ENCODE measurements at regions not wholly inside any gene's neighbourhood (a gene's known extent, or its start where the extent isn't known, plus 50 kb on each side); places are given as distances from the start of the nearest gene placed in this dataset.
"Not testable (repeated sequence)": the region's sequence is repeated elsewhere in the genome, so short reads cannot be mapped to it uniquely, and the experiment has no call there.

DNA sequence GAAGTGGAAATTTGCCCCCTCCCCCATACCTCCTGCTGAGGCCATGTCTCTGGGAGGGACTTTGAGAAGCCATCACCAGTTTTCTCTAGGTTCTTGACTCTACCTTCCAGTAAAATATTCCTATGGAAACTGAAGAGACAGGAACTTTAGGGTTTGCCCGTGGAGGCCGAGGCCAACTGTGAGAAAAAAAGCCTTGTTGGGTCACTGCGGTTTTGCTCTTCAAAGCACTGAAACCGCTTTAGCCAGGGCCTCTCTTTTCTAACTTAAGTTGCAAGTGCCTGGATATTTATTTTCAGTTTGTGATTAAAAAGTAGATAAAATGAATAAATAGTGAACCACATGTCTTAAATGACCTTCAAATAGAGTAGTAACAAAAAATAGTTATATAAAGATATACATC lies 159.7 kb upstream of the TSC22D1 start:
- Mint-ChIP-seq H3K27ac (no peak overlapping the region), H3K9me3 (no peaks in the 10 kb centered on the region)

DNA sequence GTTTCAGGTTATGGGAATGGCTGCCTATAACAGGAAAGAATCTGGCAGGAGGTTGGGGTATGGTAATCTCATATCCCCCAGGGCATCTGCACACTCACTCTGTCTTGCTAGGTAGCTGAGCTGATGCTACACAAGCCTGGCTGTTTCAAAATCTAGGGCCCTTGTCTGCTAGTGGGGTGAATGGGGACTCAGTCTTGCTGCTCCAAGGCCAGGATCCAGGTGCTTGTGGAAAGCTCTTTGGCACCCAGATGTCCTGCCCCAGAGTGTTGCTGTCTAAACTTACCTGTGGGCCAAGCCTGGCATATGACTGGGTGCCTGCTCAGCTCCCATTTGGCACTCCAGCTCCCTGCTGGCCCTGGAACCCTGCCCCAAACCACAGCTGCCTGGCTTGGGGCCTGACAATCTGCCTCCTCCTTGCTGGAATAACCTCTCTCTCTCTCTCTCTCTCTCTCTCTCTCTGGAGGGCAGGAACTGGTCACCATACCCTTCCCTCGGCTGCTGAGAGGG lies 158.1 kb upstream of the TSC22D1 start:
- no peaks in the 10 kb centered on the region for H3K9me3 Mint-ChIP-seq
- no peaks in the 10 kb centered on the region for H3K36me3 Mint-ChIP-seq
- H3K4me1 Mint-ChIP-seq, result no peaks in the 10 kb centered on the region
- no peak overlapping the region for H3K4me3 Mint-ChIP-seq
- H3K27me3 Mint-ChIP-seq, result no peaks in the 10 kb centered on the region
- H3K27ac Mint-ChIP-seq, result no peak overlapping the region

More for the DNA sequence above, 159.7 kb upstream of the TSC22D1 start:
- no peaks in the 10 kb centered on the region for H3K4me1 Mint-ChIP-seq
- no peaks in the 10 kb centered on the region for H3K27me3 Mint-ChIP-seq
- no peak overlapping the region for H3K4me3 Mint-ChIP-seq
- no peaks in the 10 kb centered on the region for H3K36me3 Mint-ChIP-seq

DNA sequence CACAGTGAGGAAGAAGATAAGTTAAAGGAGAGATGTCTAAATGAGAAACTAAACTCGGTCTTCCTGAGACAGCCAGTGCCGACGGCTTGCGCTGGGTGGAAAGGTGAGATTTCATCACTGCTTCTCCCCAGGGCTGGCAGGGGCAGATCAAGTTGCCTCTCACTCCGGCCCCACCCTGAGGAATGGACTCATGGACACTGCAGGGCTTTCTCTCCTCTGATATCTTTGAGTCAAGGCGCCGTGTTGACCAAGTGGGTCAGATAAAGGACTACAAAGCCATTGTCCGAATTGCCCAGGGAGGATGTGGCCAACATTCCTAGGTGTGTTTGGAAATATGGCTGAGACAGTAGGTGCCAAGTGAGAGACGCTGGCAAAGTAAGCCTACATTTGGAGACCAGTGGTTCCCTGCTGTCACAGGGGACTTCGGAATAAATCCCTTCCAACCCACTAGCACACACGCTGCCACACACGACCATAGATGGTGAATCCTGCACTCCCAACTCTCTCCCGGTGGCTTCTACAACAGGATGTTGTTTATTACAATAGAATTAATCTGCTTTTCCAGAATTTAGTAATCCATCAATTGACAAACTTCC lies 156.5 kb upstream of the TSC22D1 start:
- Mint-ChIP-seq H3K4me1 (no peaks in the 10 kb centered on the region), H3K9me3 (no peaks in the 10 kb centered on the region), H3K27ac (no peak overlapping the region), H3K4me3 (no peak overlapping the region), H3K36me3 (no peaks in the 10 kb centered on the region), H3K27me3 (no peaks in the 10 kb centered on the region)

DNA sequence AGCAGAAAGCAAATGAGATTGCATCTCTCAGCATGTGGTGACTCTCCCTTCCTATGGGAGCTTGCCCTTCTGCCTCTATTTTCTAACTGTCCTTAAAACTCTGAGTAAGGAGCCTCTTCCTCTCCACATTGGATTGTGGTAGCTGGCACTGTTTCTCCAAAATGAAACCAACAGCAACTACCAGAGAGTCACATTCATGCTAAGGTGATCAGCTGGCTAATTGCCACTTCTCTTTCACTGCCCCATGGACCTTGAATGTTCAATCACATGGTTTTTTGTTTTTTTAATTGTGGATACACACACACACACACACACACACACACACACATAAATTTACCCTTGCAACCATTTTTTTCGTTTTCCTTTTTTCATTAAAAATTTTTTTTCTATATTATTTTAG lies 154.7 kb upstream of the TSC22D1 start:
- H3K27ac Mint-ChIP-seq, result no peak overlapping the region
- no peak overlapping the region for H3K4me3 Mint-ChIP-seq
- no peaks in the 10 kb centered on the region for H3K9me3 Mint-ChIP-seq
- peaks cover 4% of the 10 kb centered on the region for H3K27me3 Mint-ChIP-seq
- H3K4me1 Mint-ChIP-seq, result no peaks in the 10 kb centered on the region
- H3K36me3 Mint-ChIP-seq, result no peaks in the 10 kb centered on the region

DNA sequence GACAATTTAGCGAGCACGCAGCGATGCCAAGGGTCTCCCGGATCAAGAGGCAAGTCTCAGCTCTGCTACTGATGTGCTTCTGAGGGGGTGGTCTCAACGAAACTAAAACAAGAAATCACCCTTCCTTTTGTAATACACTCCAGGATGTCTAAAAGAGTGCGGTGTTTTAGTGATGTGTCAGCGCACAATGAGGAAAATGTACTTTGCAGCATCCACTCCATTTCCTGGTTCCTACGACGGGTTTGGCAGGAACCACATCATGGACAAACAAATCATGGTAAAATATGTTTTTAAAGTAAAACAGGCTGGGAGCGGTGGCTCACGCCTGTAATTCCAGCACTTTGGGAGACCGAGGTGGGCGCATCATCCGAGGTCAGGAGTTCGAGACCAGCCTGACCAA lies 154.0 kb upstream of the TSC22D1 start:
- Mint-ChIP-seq H3K4me1 (no peaks in the 10 kb centered on the region), H3K36me3 (no peaks in the 10 kb centered on the region), H3K4me3 (no peak overlapping the region), H3K9me3 (no peaks in the 10 kb centered on the region), H3K27me3 (peaks cover 4% of the 10 kb centered on the region), H3K27ac (no peak overlapping the region)

DNA sequence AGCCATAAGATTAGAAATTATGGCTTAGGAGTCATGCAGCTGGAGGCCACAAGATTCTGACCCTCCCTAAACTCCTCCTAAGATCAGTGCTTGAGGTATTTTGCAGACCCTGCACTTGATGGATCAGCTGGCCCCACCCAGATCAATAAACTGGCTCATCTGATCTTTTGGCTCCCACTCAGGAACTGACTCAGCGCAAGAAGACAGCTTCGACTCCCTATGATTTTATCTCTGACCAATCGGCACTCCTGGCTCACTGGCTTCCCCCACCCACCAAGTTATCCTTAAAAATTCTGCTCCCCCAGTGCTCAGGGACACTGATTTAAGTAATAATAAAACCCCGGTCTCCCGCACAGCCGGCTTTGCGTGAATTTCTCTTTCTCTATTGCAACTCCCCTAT lies 151.5 kb upstream of the TSC22D1 start:
- not testable (repeated sequence) for H3K9me3 Mint-ChIP-seq, H3K4me3 Mint-ChIP-seq, H3K4me1 Mint-ChIP-seq, H3K27me3 Mint-ChIP-seq, H3K36me3 Mint-ChIP-seq, H3K27ac Mint-ChIP-seq

DNA sequence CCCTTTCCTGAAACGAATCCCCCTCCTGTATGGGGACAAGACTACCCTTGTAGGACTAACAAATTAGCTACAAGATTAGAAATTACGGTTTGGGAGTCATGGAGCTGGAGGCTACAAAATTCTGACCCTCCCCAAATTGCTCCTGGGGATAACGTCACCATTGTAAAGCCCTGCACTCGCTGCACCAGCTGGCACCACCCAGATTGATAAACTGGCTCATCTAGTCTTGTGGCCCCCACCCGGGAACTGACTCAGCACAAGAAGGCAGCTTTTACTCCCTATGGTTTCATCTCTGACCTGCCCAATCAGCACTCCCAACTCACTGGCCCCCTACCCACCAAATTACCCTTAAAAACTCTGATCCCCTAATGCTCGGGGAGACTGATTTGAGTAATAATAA lies 150.6 kb upstream of the TSC22D1 start:
- H3K27me3 Mint-ChIP-seq, result peaks cover 4% of the 10 kb centered on the region
- H3K4me1 Mint-ChIP-seq, result no peaks in the 10 kb centered on the region
- H3K9me3 Mint-ChIP-seq, result no peaks in the 10 kb centered on the region
- H3K27ac Mint-ChIP-seq, result no peak overlapping the region
- no peak overlapping the region for H3K4me3 Mint-ChIP-seq
- no peaks in the 10 kb centered on the region for H3K36me3 Mint-ChIP-seq

DNA sequence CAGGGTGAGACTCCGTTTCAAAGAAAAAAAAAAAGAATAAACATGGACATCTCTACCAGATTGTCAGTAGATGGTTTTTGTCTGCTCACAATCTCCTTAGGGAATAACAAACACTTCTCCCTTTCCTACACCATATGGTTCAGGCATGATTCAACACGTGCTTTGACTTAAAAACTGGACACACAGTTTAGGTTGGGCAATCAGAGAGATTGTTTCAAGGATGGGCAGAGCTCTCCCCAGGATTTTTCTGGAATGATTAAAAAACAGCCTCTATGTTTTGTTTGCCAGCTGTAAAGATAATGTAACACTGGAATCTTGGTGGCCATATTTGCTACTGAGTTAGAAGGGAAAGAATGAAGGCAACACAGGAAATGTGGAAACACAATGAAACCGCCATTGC lies 150.1 kb upstream of the TSC22D1 start:
- Mint-ChIP-seq H3K4me1 (no peaks in the 10 kb centered on the region), H3K9me3 (no peaks in the 10 kb centered on the region), H3K27me3 (peaks cover 4% of the 10 kb centered on the region), H3K4me3 (no peak overlapping the region), H3K27ac (no peak overlapping the region), H3K36me3 (no peaks in the 10 kb centered on the region)

DNA sequence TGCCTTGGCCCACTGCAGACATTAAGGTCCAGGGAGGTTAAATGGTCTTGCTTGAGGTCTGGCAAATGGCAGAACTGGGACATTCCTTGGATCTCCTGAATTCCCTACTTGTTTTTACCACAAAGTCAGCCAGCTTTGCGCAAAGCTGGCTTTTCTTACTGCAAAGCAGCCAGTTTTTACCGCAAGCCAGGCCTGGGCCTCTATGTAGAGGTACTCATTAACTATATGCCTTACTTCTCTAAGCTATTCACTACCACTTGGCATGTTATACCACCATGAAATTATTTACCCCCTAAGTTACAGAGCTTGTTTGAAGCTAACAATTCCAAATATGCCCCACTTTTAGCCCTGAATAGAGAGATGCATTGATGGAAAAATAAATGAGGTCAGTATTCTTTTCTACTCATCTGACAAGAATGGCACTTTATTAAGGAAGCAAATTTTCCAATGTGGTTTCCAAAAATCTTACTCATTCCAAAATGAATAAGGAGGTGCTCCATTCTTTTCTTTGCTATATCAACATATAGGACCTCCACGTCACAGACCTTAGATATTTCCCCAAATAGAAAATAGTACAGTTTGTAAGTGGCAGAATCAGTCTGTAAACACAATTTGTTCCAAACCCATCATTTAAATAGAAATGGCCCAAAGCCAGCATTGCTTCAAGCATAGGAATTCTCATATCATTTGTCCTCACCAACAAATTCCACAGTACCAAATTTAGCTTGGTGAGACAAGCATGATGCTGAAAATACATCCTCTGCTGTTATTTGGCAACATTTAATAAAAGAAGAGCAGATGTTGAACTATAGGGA lies 143.9 kb upstream of the TSC22D1 start:
- Mint-ChIP-seq H3K9me3 (no peaks in the 10 kb centered on the region), H3K27me3 (no peaks in the 10 kb centered on the region), H3K4me1 (no peaks in the 10 kb centered on the region), H3K27ac (no peak overlapping the region), H3K4me3 (no peak overlapping the region), H3K36me3 (no peaks in the 10 kb centered on the region)

DNA sequence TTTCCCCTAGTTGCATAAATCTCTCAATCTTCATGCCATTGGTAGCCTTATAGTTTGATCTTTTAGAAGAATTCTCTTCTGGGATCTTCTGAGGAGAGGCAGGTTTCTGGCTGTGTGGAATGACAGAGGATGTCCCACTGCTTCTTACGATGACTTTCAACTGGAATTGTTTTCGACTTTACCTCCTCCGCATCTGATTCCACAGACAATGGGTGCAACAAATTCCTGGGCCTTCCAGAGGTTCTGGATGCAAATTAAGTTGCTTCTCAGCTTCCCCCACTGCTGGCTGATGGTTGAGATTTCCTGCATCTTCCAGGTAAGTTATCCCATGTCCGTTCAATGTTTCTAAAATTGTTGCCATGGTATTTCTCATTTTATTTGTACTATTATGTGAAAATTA lies 142.3 kb upstream of the TSC22D1 start:
- H3K4me1 Mint-ChIP-seq, result no peaks in the 10 kb centered on the region
- no peak overlapping the region for H3K27ac Mint-ChIP-seq
- H3K4me3 Mint-ChIP-seq, result no peak overlapping the region
- no peaks in the 10 kb centered on the region for H3K9me3 Mint-ChIP-seq
- H3K27me3 Mint-ChIP-seq, result no peaks in the 10 kb centered on the region
- no peaks in the 10 kb centered on the region for H3K36me3 Mint-ChIP-seq

DNA sequence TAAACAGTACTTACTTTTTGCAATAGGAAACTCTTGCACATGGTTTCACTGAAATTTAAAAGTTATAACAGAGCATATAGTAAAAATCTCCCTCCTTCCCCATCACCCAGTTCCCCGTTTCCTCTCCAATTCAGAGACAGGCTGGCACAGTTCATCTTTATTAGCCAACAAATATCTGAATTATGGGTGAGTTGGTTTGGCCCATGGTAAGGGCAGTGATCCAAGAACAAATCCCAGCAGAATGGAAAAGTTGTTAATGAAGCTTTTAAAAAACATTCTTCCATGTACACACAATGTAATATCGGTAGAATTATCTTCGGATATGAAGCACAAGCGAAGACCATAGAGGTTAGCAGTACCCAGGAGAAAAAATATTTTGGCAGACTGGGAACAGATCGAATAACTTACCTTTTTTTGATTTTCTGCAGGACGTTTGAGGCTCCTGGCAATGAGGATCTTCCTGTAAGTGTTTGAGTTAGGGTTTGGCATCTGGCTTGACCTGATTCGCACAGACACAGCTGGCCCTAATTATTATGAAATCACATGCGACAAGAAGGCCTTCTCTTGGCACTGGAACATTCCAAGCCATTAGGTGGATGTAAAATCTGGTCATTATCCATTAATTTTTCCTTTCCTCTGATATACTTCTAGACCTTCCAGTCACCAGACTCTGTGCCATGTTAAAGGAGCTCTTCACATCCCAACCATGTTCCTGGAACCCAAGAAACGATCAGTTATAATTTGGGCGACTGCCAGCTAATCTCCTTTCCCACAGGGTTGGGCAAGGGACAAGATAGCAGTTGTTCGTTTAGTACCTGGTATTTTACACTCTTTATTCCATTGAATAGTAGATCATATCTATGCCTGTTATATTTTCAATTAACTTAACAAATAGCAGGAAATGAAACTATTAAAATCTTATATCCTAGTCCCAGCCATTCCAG lies 139.4 kb upstream of the TSC22D1 start:
- Mint-ChIP-seq H3K4me1 (peaks cover 4% of the 10 kb centered on the region), H3K27me3 (no peaks in the 10 kb centered on the region), H3K9me3 (no peaks in the 10 kb centered on the region), H3K27ac (no peak overlapping the region), H3K4me3 (no peak overlapping the region), H3K36me3 (no peaks in the 10 kb centered on the region)

DNA sequence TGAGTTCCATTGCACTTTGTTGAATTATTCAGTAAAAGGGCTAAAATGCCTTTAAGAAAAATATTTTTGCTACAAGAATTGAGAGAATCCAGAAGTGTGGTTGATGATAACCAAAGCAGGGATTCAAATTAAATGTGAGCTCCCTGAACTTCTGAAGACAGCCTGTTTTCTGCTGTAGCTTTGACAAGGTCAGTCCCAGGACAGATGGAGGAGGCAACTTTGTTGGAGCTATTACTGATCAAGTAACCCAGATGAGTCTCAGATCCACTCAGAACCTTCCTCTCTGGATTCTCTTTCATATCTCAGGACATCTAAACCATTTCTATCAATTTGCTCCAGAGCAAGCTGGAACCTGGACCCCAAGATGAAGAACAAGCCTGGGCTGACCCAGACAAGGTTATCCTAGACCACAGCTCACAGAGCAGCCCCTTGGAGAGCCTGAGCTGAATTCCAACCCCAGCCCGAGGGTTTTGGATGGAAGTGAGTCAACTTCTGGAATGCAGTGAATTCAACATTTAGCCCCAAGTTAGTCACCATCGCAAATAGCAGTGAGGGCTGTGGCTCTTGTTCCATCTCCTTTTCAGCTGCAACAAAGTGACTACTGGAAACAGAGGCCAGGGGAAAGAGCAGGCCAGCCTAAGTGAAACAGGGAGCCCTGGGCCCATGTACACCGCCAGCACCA lies 137.8 kb upstream of the TSC22D1 start:
- no peaks in the 10 kb centered on the region for H3K9me3 Mint-ChIP-seq
- H3K4me3 Mint-ChIP-seq, result no peak overlapping the region
- H3K36me3 Mint-ChIP-seq, result no peaks in the 10 kb centered on the region
- no peak overlapping the region for H3K27ac Mint-ChIP-seq
- peaks cover under 1% of the 10 kb centered on the region for H3K27me3 Mint-ChIP-seq
- peaks cover 6% of the 10 kb centered on the region for H3K4me1 Mint-ChIP-seq

DNA sequence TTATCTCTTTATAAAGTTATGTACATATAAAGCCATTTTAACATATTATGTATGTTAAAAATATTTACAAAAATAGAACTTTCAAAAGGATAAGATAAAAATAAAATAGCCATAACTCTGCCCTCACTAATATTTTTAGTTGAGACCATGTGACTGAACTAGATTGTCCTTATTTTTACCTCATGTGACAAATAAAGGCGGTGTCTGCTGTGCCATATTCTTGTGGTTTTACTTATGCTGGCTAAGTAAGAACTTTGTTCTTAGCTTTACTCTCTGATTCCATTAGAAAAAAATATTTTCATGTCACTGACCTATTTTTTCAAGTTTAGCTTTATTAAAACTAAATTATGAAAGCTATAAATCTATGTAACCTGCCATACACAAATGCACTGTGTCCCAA lies 135.6 kb upstream of the TSC22D1 start:
- H3K9me3 Mint-ChIP-seq, result no peaks in the 10 kb centered on the region
- peaks cover 1% of the 10 kb centered on the region for H3K27me3 Mint-ChIP-seq
- no peak overlapping the region for H3K4me3 Mint-ChIP-seq
- H3K4me1 Mint-ChIP-seq, result peaks cover 6% of the 10 kb centered on the region
- H3K36me3 Mint-ChIP-seq, result no peaks in the 10 kb centered on the region
- H3K27ac Mint-ChIP-seq, result no peak overlapping the region

DNA sequence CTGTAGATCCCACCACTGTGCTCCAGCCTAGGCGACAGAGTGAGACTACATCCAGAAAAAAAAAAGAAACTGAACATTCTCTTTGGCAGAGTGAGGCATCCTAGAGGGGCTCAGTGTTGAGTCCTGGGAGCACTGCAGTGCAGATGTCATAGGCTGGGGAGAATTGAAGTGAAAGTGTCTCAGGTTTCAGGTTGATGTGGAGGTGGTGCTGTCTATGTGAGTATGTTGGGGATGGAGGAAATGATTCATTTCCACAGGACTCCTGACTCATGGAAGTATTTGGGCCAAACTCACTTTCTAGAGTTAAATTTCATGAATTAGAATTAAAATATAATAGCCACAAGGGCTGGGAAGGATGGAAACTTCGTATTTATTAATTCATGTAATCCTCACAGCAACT lies 134.4 kb upstream of the TSC22D1 start:
- Mint-ChIP-seq H3K27me3 (peaks cover 1% of the 10 kb centered on the region), H3K9me3 (no peaks in the 10 kb centered on the region), H3K27ac (no peak overlapping the region), H3K36me3 (no peaks in the 10 kb centered on the region), H3K4me1 (peaks cover 6% of the 10 kb centered on the region), H3K4me3 (no peak overlapping the region)

DNA sequence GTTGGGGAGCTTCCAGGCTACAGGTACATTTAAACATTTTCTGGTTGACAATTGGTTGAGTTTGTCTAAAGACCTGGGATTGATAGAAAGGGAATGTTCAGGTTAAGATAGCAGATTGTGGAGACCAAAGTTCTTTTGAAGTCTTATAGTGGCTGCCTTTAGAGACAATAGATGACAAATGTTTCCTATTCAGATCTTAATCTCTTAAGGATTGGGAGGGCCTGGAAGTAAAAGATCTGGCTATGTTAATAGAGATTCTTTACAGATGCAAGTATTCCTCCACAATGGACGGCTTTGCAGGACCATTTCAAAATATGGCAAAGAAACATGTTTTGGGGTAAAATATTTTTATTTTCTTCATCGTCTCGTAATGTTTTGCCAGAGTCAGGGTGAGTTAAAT lies 128.7 kb upstream of the TSC22D1 start:
- not testable (repeated sequence) for H3K4me3 Mint-ChIP-seq, H3K27me3 Mint-ChIP-seq, H3K4me1 Mint-ChIP-seq, H3K9me3 Mint-ChIP-seq, H3K27ac Mint-ChIP-seq, H3K36me3 Mint-ChIP-seq
